ENCODE measurements at regions not wholly inside any gene's neighbourhood (a gene's known extent, or its start where the extent isn't known, plus 50 kb on each side); places are given as distances from the start of the nearest gene placed in this dataset.

- H3K27me3 ChIP-seq (ENCODE audit: control insufficient read depth in 3 of 3, insufficient read depth in 3 of 3, low read length in 3 of 3), result no peaks in the 10 kb centered on the region
- H3K4me1 ChIP-seq (ENCODE audit: control insufficient read depth in 3 of 3, insufficient read depth in 3 of 3, low read length in 3 of 3), result no peaks in the 10 kb centered on the region
- H3K9ac ChIP-seq (ENCODE audit: low read depth in 1 of 3, low read length in 3 of 3), result no peak overlapping the region
- H3K4me3 ChIP-seq (ENCODE audit: low read length in 3 of 3), result no peak overlapping the region
- no peak overlapping the region for H3K27ac ChIP-seq (ENCODE audit: low read depth, low read length)
- H3K9me3 ChIP-seq (ENCODE audit: control insufficient read depth in 3 of 3, low read length in 3 of 3), result no peaks in the 10 kb centered on the region
- H3K36me3 ChIP-seq (ENCODE audit: control insufficient read depth in 3 of 3, insufficient read depth in 3 of 3, low read length in 3 of 3), result no peaks in the 10 kb centered on the region
These were observed 381.3 kb upstream of the FAM47C start for GRCh38 chrX:36626898-36627297.

GRCh38 chrX:36640232-36640631 is 367.9 kb upstream of the FAM47C start:
- Histone ChIP-seq H3K9ac (ENCODE audit: low read depth in 1 of 3, low read length in 3 of 3) (no peak overlapping the region), H3K9me3 (ENCODE audit: control insufficient read depth in 3 of 3, low read length in 3 of 3) (no peaks in the 10 kb centered on the region), H3K4me3 (ENCODE audit: low read length in 3 of 3) (no peak overlapping the region), H3K27ac (ENCODE audit: low read depth, low read length) (no peak overlapping the region), H3K36me3 (ENCODE audit: control insufficient read depth in 3 of 3, insufficient read depth in 3 of 3, low read length in 3 of 3) (no peaks in the 10 kb centered on the region), H3K27me3 (ENCODE audit: control insufficient read depth in 3 of 3, insufficient read depth in 3 of 3, low read length in 3 of 3) (no peaks in the 10 kb centered on the region), H3K4me1 (ENCODE audit: control insufficient read depth in 3 of 3, insufficient read depth in 3 of 3, low read length in 3 of 3) (no peaks in the 10 kb centered on the region)

GRCh38 chrX:36642052-36642451 is 366.1 kb upstream of the FAM47C start:
- Histone ChIP-seq H3K9ac (ENCODE audit: low read depth in 1 of 3, low read length in 3 of 3) (no peak overlapping the region), H3K4me3 (ENCODE audit: low read length in 3 of 3) (no peak overlapping the region), H3K27ac (ENCODE audit: low read depth, low read length) (no peak overlapping the region)

GRCh38 chrX:36650622-36651021 is 357.5 kb upstream of the FAM47C start:
- H3K9ac ChIP-seq (ENCODE audit: low read depth in 1 of 3, low read length in 3 of 3), result no peak overlapping the region
- H3K27ac ChIP-seq (ENCODE audit: low read depth, low read length), result no peak overlapping the region
- H3K36me3 ChIP-seq (ENCODE audit: control insufficient read depth in 3 of 3, insufficient read depth in 3 of 3, low read length in 3 of 3), result no peaks in the 10 kb centered on the region
- no peaks in the 10 kb centered on the region for H3K27me3 ChIP-seq (ENCODE audit: control insufficient read depth in 3 of 3, insufficient read depth in 3 of 3, low read length in 3 of 3)
- H3K9me3 ChIP-seq (ENCODE audit: control insufficient read depth in 3 of 3, low read length in 3 of 3), result no peaks in the 10 kb centered on the region
- no peaks in the 10 kb centered on the region for H3K4me1 ChIP-seq (ENCODE audit: control insufficient read depth in 3 of 3, insufficient read depth in 3 of 3, low read length in 3 of 3)
- H3K4me3 ChIP-seq (ENCODE audit: low read length in 3 of 3), result no peak overlapping the region

More at GRCh38 chrX:36642052-36642451, 366.1 kb upstream of the FAM47C start:
- no peaks in the 10 kb centered on the region for H3K27me3 ChIP-seq (ENCODE audit: control insufficient read depth in 3 of 3, insufficient read depth in 3 of 3, low read length in 3 of 3)
- no peaks in the 10 kb centered on the region for H3K4me1 ChIP-seq (ENCODE audit: control insufficient read depth in 3 of 3, insufficient read depth in 3 of 3, low read length in 3 of 3)
- no peaks in the 10 kb centered on the region for H3K36me3 ChIP-seq (ENCODE audit: control insufficient read depth in 3 of 3, insufficient read depth in 3 of 3, low read length in 3 of 3)
- H3K9me3 ChIP-seq (ENCODE audit: control insufficient read depth in 3 of 3, low read length in 3 of 3), result no peaks in the 10 kb centered on the region

- H3K9me3 ChIP-seq (ENCODE audit: control insufficient read depth in 3 of 3, low read length in 3 of 3), result no peaks in the 10 kb centered on the region
- no peak overlapping the region for H3K4me3 ChIP-seq (ENCODE audit: low read length in 3 of 3)
- no peak overlapping the region for H3K9ac ChIP-seq (ENCODE audit: low read depth in 1 of 3, low read length in 3 of 3)
- no peaks in the 10 kb centered on the region for H3K27me3 ChIP-seq (ENCODE audit: control insufficient read depth in 3 of 3, insufficient read depth in 3 of 3, low read length in 3 of 3)
- H3K4me1 ChIP-seq (ENCODE audit: control insufficient read depth in 3 of 3, insufficient read depth in 3 of 3, low read length in 3 of 3), result no peaks in the 10 kb centered on the region
- no peaks in the 10 kb centered on the region for H3K36me3 ChIP-seq (ENCODE audit: control insufficient read depth in 3 of 3, insufficient read depth in 3 of 3, low read length in 3 of 3)
- H3K27ac ChIP-seq (ENCODE audit: low read depth, low read length), result no peak overlapping the region
These were observed 324.7 kb upstream of the FAM47C start for GRCh38 chrX:36683507-36683906.

- no peaks in the 10 kb centered on the region for H3K4me1 ChIP-seq (ENCODE audit: control insufficient read depth in 3 of 3, insufficient read depth in 3 of 3, low read length in 3 of 3)
- H3K4me3 ChIP-seq (ENCODE audit: low read length in 3 of 3), result no peak overlapping the region
- no peak overlapping the region for H3K27ac ChIP-seq (ENCODE audit: low read depth, low read length)
- no peaks in the 10 kb centered on the region for H3K27me3 ChIP-seq (ENCODE audit: control insufficient read depth in 3 of 3, insufficient read depth in 3 of 3, low read length in 3 of 3)
- H3K36me3 ChIP-seq (ENCODE audit: control insufficient read depth in 3 of 3, insufficient read depth in 3 of 3, low read length in 3 of 3), result no peaks in the 10 kb centered on the region
- no peaks in the 10 kb centered on the region for H3K9me3 ChIP-seq (ENCODE audit: control insufficient read depth in 3 of 3, low read length in 3 of 3)
- H3K9ac ChIP-seq (ENCODE audit: low read depth in 1 of 3, low read length in 3 of 3), result no peak overlapping the region
These were observed 324.1 kb upstream of the FAM47C start for GRCh38 chrX:36684053-36684452.

GRCh38 chrX:36721990-36722389 is 286.2 kb upstream of the FAM47C start:
- Histone ChIP-seq H3K27me3 (ENCODE audit: control insufficient read depth in 3 of 3, insufficient read depth in 3 of 3, low read length in 3 of 3) (peaks cover 0 to 3% (median 0%) of the 10 kb centered on the region in 3 donors), H3K9me3 (ENCODE audit: control insufficient read depth in 3 of 3, low read length in 3 of 3) (no peaks in the 10 kb centered on the region), H3K4me3 (ENCODE audit: low read length in 3 of 3) (no peak overlapping the region), H3K4me1 (ENCODE audit: control insufficient read depth in 3 of 3, insufficient read depth in 3 of 3, low read length in 3 of 3) (no peaks in the 10 kb centered on the region), H3K27ac (ENCODE audit: low read depth, low read length) (no peak overlapping the region), H3K36me3 (ENCODE audit: control insufficient read depth in 3 of 3, insufficient read depth in 3 of 3, low read length in 3 of 3) (no peaks in the 10 kb centered on the region), H3K9ac (ENCODE audit: low read depth in 1 of 3, low read length in 3 of 3) (no peak overlapping the region)

- peaks cover 0 to 3% (median 0%) of the 10 kb centered on the region in 3 donors for H3K27me3 ChIP-seq (ENCODE audit: control insufficient read depth in 3 of 3, insufficient read depth in 3 of 3, low read length in 3 of 3)
- H3K36me3 ChIP-seq (ENCODE audit: control insufficient read depth in 3 of 3, insufficient read depth in 3 of 3, low read length in 3 of 3), result no peaks in the 10 kb centered on the region
- no peak overlapping the region for H3K4me3 ChIP-seq (ENCODE audit: low read length in 3 of 3)
- no peak overlapping the region for H3K27ac ChIP-seq (ENCODE audit: low read depth, low read length)
- H3K4me1 ChIP-seq (ENCODE audit: control insufficient read depth in 3 of 3, insufficient read depth in 3 of 3, low read length in 3 of 3), result no peaks in the 10 kb centered on the region
- no peak overlapping the region for H3K9ac ChIP-seq (ENCODE audit: low read depth in 1 of 3, low read length in 3 of 3)
- H3K9me3 ChIP-seq (ENCODE audit: control insufficient read depth in 3 of 3, low read length in 3 of 3), result peaks cover 0 to 2% (median 0%) of the 10 kb centered on the region in 3 donors
These were observed 254.6 kb upstream of the FAM47C start for GRCh38 chrX:36753602-36754001.

GRCh38 chrX:36787752-36788151 is 220.4 kb upstream of the FAM47C start:
- Histone ChIP-seq H3K9me3 (ENCODE audit: control insufficient read depth in 3 of 3, low read length in 3 of 3) (no peaks in the 10 kb centered on the region), H3K27ac (ENCODE audit: low read depth, low read length) (no peak overlapping the region), H3K36me3 (ENCODE audit: control insufficient read depth in 3 of 3, insufficient read depth in 3 of 3, low read length in 3 of 3) (no peaks in the 10 kb centered on the region), H3K4me1 (ENCODE audit: control insufficient read depth in 3 of 3, insufficient read depth in 3 of 3, low read length in 3 of 3) (no peaks in the 10 kb centered on the region), H3K27me3 (ENCODE audit: control insufficient read depth in 3 of 3, insufficient read depth in 3 of 3, low read length in 3 of 3) (peaks cover 0 to 2% (median 0%) of the 10 kb centered on the region in 3 donors), H3K4me3 (ENCODE audit: low read length in 3 of 3) (no peak overlapping the region), H3K9ac (ENCODE audit: low read depth in 1 of 3, low read length in 3 of 3) (no peak overlapping the region)

GRCh38 chrX:36803151-36803550 is 205.0 kb upstream of the FAM47C start:
- no peak overlapping the region for H3K27ac ChIP-seq (ENCODE audit: low read depth, low read length)
- no peak overlapping the region for H3K9ac ChIP-seq (ENCODE audit: low read depth in 1 of 3, low read length in 3 of 3)
- no peak overlapping the region for H3K4me3 ChIP-seq (ENCODE audit: low read length in 3 of 3)
- no peaks in the 10 kb centered on the region for H3K27me3 ChIP-seq (ENCODE audit: control insufficient read depth in 3 of 3, insufficient read depth in 3 of 3, low read length in 3 of 3)
- H3K4me1 ChIP-seq (ENCODE audit: control insufficient read depth in 3 of 3, insufficient read depth in 3 of 3, low read length in 3 of 3), result no peaks in the 10 kb centered on the region
- no peaks in the 10 kb centered on the region for H3K9me3 ChIP-seq (ENCODE audit: control insufficient read depth in 3 of 3, low read length in 3 of 3)
- no peaks in the 10 kb centered on the region for H3K36me3 ChIP-seq (ENCODE audit: control insufficient read depth in 3 of 3, insufficient read depth in 3 of 3, low read length in 3 of 3)

- Histone ChIP-seq H3K9ac (ENCODE audit: low read depth in 1 of 3, low read length in 3 of 3) (no peak overlapping the region), H3K4me1 (ENCODE audit: control insufficient read depth in 3 of 3, insufficient read depth in 3 of 3, low read length in 3 of 3) (no peaks in the 10 kb centered on the region), H3K4me3 (ENCODE audit: low read length in 3 of 3) (no peak overlapping the region), H3K36me3 (ENCODE audit: control insufficient read depth in 3 of 3, insufficient read depth in 3 of 3, low read length in 3 of 3) (no peaks in the 10 kb centered on the region), H3K27me3 (ENCODE audit: control insufficient read depth in 3 of 3, insufficient read depth in 3 of 3, low read length in 3 of 3) (no peaks in the 10 kb centered on the region), H3K9me3 (ENCODE audit: control insufficient read depth in 3 of 3, low read length in 3 of 3) (no peaks in the 10 kb centered on the region), H3K27ac (ENCODE audit: low read depth, low read length) (no peak overlapping the region)
These were observed 204.1 kb upstream of the FAM47C start for GRCh38 chrX:36804066-36804465.

All from skeletal muscle tissue (tissue), 3 donors.